GM19467 (cell line): ENCODE measurements at regions not wholly inside any gene's neighbourhood (a gene's known extent, or its start where the extent isn't known, plus 50 kb on each side); places are given as distances from the start of the nearest gene placed in this dataset.
"Not testable (repeated sequence)": the region's sequence is repeated elsewhere in the genome, so short reads cannot be mapped to it uniquely, and the experiment has no call there.

Source experiments
- ATAC-seq: cut with Tn5 transposase; IDR thresholded peaks from one replicate; pipeline ENCODE4 v1.9.1; 2021; ENCODE audit warnings: mild to moderate bottlenecking, moderate library complexity; ENCODE audit not compliant: unreplicated experiment

- no peak for ATAC-seq
These were observed 58.1 kb downstream of the ATXN7L3B start for GRCh38 chr12:74595696-74596095.

GRCh38 chr12:74598819-74599218 lies 61.2 kb downstream of the ATXN7L3B start:
- ATAC-seq, result no peak

- no peak for ATAC-seq
These were observed 62.3 kb downstream of the ATXN7L3B start for GRCh38 chr12:74599932-74600331.

GRCh38 chr12:74600817-74601216 lies 63.2 kb downstream of the ATXN7L3B start:
- ATAC-seq, result not testable (repeated sequence)

- ATAC-seq, result no peak
These were observed 65.4 kb downstream of the ATXN7L3B start for GRCh38 chr12:74602881-74603672.

GRCh38 chr12:74608231-74608775 lies 70.7 kb downstream of the ATXN7L3B start:
- ATAC-seq, result no peak

GRCh38 chr12:74610711-74611110 lies 73.1 kb downstream of the ATXN7L3B start:
- ATAC-seq, result no peak

GRCh38 chr12:74614426-74614825 lies 76.8 kb downstream of the ATXN7L3B start:
- ATAC-seq, result no peak

- no peak for ATAC-seq
These were observed 81.4 kb downstream of the ATXN7L3B start for GRCh38 chr12:74619084-74619483.

GRCh38 chr12:74619884-74620283 lies 82.2 kb downstream of the ATXN7L3B start:
- no peak for ATAC-seq

GRCh38 chr12:74620921-74621320 lies 83.3 kb downstream of the ATXN7L3B start:
- no peak for ATAC-seq

- no peak for ATAC-seq
These were observed 86.6 kb downstream of the ATXN7L3B start for GRCh38 chr12:74624201-74624600.

- ATAC-seq, result no peak
These were observed 88.8 kb downstream of the ATXN7L3B start for GRCh38 chr12:74626397-74626796.

- no peak for ATAC-seq
These were observed 103.6 kb downstream of the ATXN7L3B start for GRCh38 chr12:74641262-74641661.

GRCh38 chr12:74641694-74642093 lies 104.1 kb downstream of the ATXN7L3B start:
- ATAC-seq, result no peak

- ATAC-seq, result no peak
These were observed 107.0 kb downstream of the ATXN7L3B start for GRCh38 chr12:74644681-74645080.

- no peak for ATAC-seq
These were observed 109.2 kb downstream of the ATXN7L3B start for GRCh38 chr12:74646831-74647230.

GRCh38 chr12:74647256-74647655 lies 109.6 kb downstream of the ATXN7L3B start:
- ATAC-seq, result no peak

GRCh38 chr12:74656251-74656650 lies 118.6 kb downstream of the ATXN7L3B start:
- ATAC-seq, result no peak

GRCh38 chr12:74660442-74660841 lies 122.8 kb downstream of the ATXN7L3B start:
- ATAC-seq, result no peak

- no peak for ATAC-seq
These were observed 126.3 kb downstream of the ATXN7L3B start for GRCh38 chr12:74663958-74664357.

- no peak for ATAC-seq
These were observed 128.1 kb downstream of the ATXN7L3B start for GRCh38 chr12:74665690-74666089.

GRCh38 chr12:74671421-74671820 lies 133.8 kb downstream of the ATXN7L3B start:
- no peak for ATAC-seq
